SK-N-SH (cell line): ENCODE measurements at regions not wholly inside any gene's neighbourhood (a gene's known extent, or its start where the extent isn't known, plus 50 kb on each side); places are given as distances from the start of the nearest gene placed in this dataset.

ENCODE experiments used
- CTCF ChIA-PET: fragments of 300-600, 350-600 bp; formaldehyde crosslinking; extraction: SDS; loops from one replicate; lab custom pipeline; 2021; lab: Yijun Ruan, JAX
- POLR2A ChIA-PET: fragments of 350-600 bp; sonication (Branson Sonifier 250); formaldehyde crosslinking; extraction: SDS; loops from one replicate; lab custom pipeline; 2020; ENCODE audit warnings: antibody characterized with exemption, inconsistent platforms; lab: Yijun Ruan, JAX
- DNase-seq: peaks from one replicate; pipeline ENCODE4 v3.0.0; 2012
- H2AFZ ChIP-seq: fragments of 200-600 bp; sonication (generic); 2 replicates; pipeline ENCODE4 v1.8.1; 2016; ENCODE audit warnings: antibody characterized with exemption, mild to moderate bottlenecking, low read depth
- H3F3A ChIP-seq: fragments of 200-600 bp; sonication (generic); replicated peaks from 2 replicates; pipeline ENCODE3; 2016; ENCODE audit warnings: antibody characterized with exemption, mild to moderate bottlenecking; ENCODE audit not compliant: insufficient read depth
- H3K27ac ChIP-seq, 2 experiments: fragments of 200-500 bp in 1 of 2; fragments of 200-600 bp in 1 of 2; sonication (Bioruptor generic) in 1 of 2; sonication (generic), shearing (Covaris generic) in 1 of 2; 2 replicates each; pipeline versions ENCODE4 v1.5.1 to v1.6.1; 2014 to 2016; ENCODE audit warnings: low read depth in 2 of 2, inconsistent platforms in 1 of 2, low read length in 1 of 2, mild to moderate bottlenecking in 1 of 2, mixed read lengths in 1 of 2
- H3K27me3 ChIP-seq: fragments of 200-600 bp; sonication (generic), shearing (Covaris generic); 2 replicates; pipeline ENCODE4 v1.6.1; 2016; ENCODE audit warnings: mixed run types; ENCODE audit not compliant: insufficient read depth
- H3K36me3 ChIP-seq, 2 experiments: fragments of 200-500 bp in 1 of 2; fragments of 200-600 bp in 1 of 2; sonication (Bioruptor generic) in 1 of 2; sonication (generic) in 1 of 2; replicated peaks in 1 of 2; 2 replicates each; pipeline versions ENCODE3 to v1.5.1; 2014 to 2016; ENCODE audit warnings: low read length in 1 of 2, mild to moderate bottlenecking in 1 of 2; ENCODE audit not compliant: insufficient read depth in 2 of 2, control insufficient read depth in 1 of 2
- H3K4me1 ChIP-seq, 2 experiments: fragments of 200-500 bp in 1 of 2; fragments of 200-600 bp in 1 of 2; sonication (Bioruptor generic) in 1 of 2; sonication (generic), shearing (Covaris generic) in 1 of 2; 2 replicates each; pipeline versions ENCODE4 v1.5.1 to v1.6.1; 2014 to 2016; ENCODE audit warnings: low read depth in 1 of 2, low read length in 1 of 2, mixed run types in 1 of 2; ENCODE audit not compliant: insufficient read depth in 2 of 2, control insufficient read depth in 1 of 2
- H3K4me2 ChIP-seq: fragments of 200-600 bp; sonication (generic), shearing (Covaris generic); 2 replicates; pipeline ENCODE4 v1.6.1; 2017; ENCODE audit warnings: mixed run types
- H3K4me3 ChIP-seq, 2 experiments: fragments of 200-500 bp in 1 of 2; fragments of 200-600 bp in 1 of 2; sonication (Bioruptor generic) in 1 of 2; sonication (generic), shearing (Covaris generic) in 1 of 2; 2 replicates each; pipeline versions ENCODE4 v1.5.1 to v1.8.1; 2014 to 2016; ENCODE audit warnings: low read depth in 2 of 2, inconsistent platforms in 1 of 2, low read length in 1 of 2, mild to moderate bottlenecking in 1 of 2, mixed read lengths in 1 of 2, moderate library complexity in 1 of 2
- H3K79me2 ChIP-seq: fragments of 200-600 bp; sonication (generic); 2 replicates; pipeline ENCODE4 v1.8.1; 2017; ENCODE audit warnings: mild to moderate bottlenecking; ENCODE audit not compliant: insufficient read depth
- H3K9ac ChIP-seq: fragments of 200-600 bp; sonication (generic); 2 replicates; pipeline ENCODE4 v1.6.1; 2017; ENCODE audit warnings: mixed run types
- H3K9me2 ChIP-seq: fragments of 200-600 bp; sonication (generic); 2 replicates; pipeline ENCODE4 v1.6.1; 2017; ENCODE audit warnings: mixed run types
- H3K9me3 ChIP-seq: fragments of 200-600 bp; sonication (generic); 2 replicates; pipeline ENCODE4 v1.6.1; 2017; ENCODE audit warnings: mixed run types, mild to moderate bottlenecking, moderate library complexity
- H4K20me1 ChIP-seq: fragments of 200-600 bp; sonication (generic); 2 replicates; pipeline ENCODE4 v1.6.1; 2017; ENCODE audit warnings: mild to moderate bottlenecking, mixed run types; ENCODE audit not compliant: insufficient read depth
- CTCF ChIP-seq: fragments of 200-600 bp; sonication (generic); IDR thresholded peaks from 2 replicates; pipeline ENCODE4 v1.6.1; 2017; ENCODE audit warnings: antibody characterized with exemption, mild to moderate bottlenecking, moderate library complexity
- FOSL2 ChIP-seq: IDR thresholded peaks from 2 replicates; pipeline ENCODE4 v1.4.0; 2012; ENCODE audit warnings: low read depth, mild to moderate bottlenecking, moderate library complexity, borderline replicate concordance
- GABPA ChIP-seq: IDR thresholded peaks from 2 replicates; pipeline ENCODE4 v1.4.0; 2012; ENCODE audit warnings: low read depth, mild to moderate bottlenecking
- GATA2 ChIP-seq: sonication (generic); formaldehyde crosslinking; IDR thresholded peaks from 2 replicates; pipeline ENCODE4 v1.5.0; 2020; ENCODE audit warnings: mild to moderate bottlenecking, missing genetic modification reagents
- IRF3 ChIP-seq: fragments of 150-350 bp; IDR thresholded peaks from 2 replicates; pipeline ENCODE4 v1.6.1; 2016; ENCODE audit warnings: mild to moderate bottlenecking, low read depth, low read length
- MAX ChIP-seq: IDR thresholded peaks from 2 replicates; pipeline ENCODE4 v1.4.0; 2012; ENCODE audit warnings: low read depth
- MEF2A ChIP-seq: IDR thresholded peaks from 2 replicates; pipeline ENCODE4 v1.4.0; 2012; ENCODE audit warnings: low read depth, borderline replicate concordance
- NRF1 ChIP-seq: IDR thresholded peaks from 2 replicates; pipeline ENCODE4 v1.6.1; 2012; ENCODE audit warnings: low read depth, mild to moderate bottlenecking, low read length
- RCOR1 ChIP-seq: fragments of 150-350 bp; IDR thresholded peaks from 2 replicates; pipeline ENCODE4 v1.6.1; 2017; ENCODE audit warnings: antibody characterized with exemption, low read length
- REST ChIP-seq: IDR thresholded peaks from 2 replicates; pipeline ENCODE4 v1.6.1; 2012; ENCODE audit warnings: mild to moderate bottlenecking, low read depth, low read length, moderate library complexity
- RXRA ChIP-seq: IDR thresholded peaks from 2 replicates; pipeline ENCODE4 v1.4.0; 2012; ENCODE audit warnings: low read depth, mild to moderate bottlenecking, borderline replicate concordance
- TAF1 ChIP-seq: IDR thresholded peaks from 2 replicates; pipeline ENCODE4 v1.6.1; 2012; ENCODE audit warnings: low read depth, mild to moderate bottlenecking, low read length, moderate library complexity, borderline replicate concordance
- TCF12 ChIP-seq: IDR thresholded peaks from 2 replicates; pipeline ENCODE4 v1.4.0; 2012
- USF2 ChIP-seq: fragments of 150-350 bp; IDR thresholded peaks from 2 replicates; pipeline ENCODE4 v1.6.1; 2017; ENCODE audit warnings: antibody characterized with exemption, low read length, low read depth, borderline replicate concordance
- YY1 ChIP-seq: IDR thresholded peaks from 2 replicates; pipeline ENCODE4 v1.4.0; 2012; ENCODE audit warnings: low read depth, mild to moderate bottlenecking
- WGBS: methylation state at CpG from one replicate; pipeline ENCODE4 v1.1.6; 2017; ENCODE audit warnings: low lambda C conversion rate; 5-methylcytosine and 5-hydroxymethylcytosine counted together

GRCh38 chr4:23959396-23960148 is 69.7 kb upstream of the PPARGC1A start:
- no peak overlapping the region for H2AFZ ChIP-seq
- H3K36me3 ChIP-seq: no peaks in the 10 kb centered on the region
- H3F3A ChIP-seq: no peaks in the 10 kb centered on the region
- no peaks in the 10 kb centered on the region for H3K4me1 ChIP-seq
- H3K9me2 ChIP-seq: no peaks in the 10 kb centered on the region
- POLR2A ChIA-PET: no interaction called here
- no peak overlapping the region for H3K9ac ChIP-seq
- no peak for DNase-seq
- no peaks in the 10 kb centered on the region for H3K9me3 ChIP-seq
- no peaks in the 10 kb centered on the region for H3K27me3 ChIP-seq
- no peaks in the 10 kb centered on the region for H4K20me1 ChIP-seq
- TF ChIP-seq MEF2A (no peak), RXRA (no peak), IRF3 (no peak), REST (no peak), GATA2 (CRISPR knock-in tag) (no peak), TAF1 (no peak), GABPA (no peak)
- no peak overlapping the region for H3K4me2 ChIP-seq
- CTCF ChIA-PET: no interaction called here
- H3K4me3 ChIP-seq: no peak overlapping the region
- H3K27ac ChIP-seq: no peak overlapping the region
- WGBS: 47% methylated on average over 5 of the region's 5 CpGs
- H3K79me2 ChIP-seq: no peaks in the 10 kb centered on the region

GRCh38 chr4:23958749-23959148 is 68.9 kb upstream of the PPARGC1A start:
- Histone ChIP-seq H3K4me1 (no peaks in the 10 kb centered on the region), H3K36me3 (no peaks in the 10 kb centered on the region), H3K27me3 (no peaks in the 10 kb centered on the region), H3F3A (no peaks in the 10 kb centered on the region), H4K20me1 (no peaks in the 10 kb centered on the region), H3K79me2 (no peaks in the 10 kb centered on the region), H2AFZ (no peak overlapping the region), H3K4me2 (no peak overlapping the region), H3K4me3 (no peak overlapping the region), H3K9ac (no peak overlapping the region), H3K9me3 (no peaks in the 10 kb centered on the region), H3K9me2 (no peaks in the 10 kb centered on the region), H3K27ac (no peak overlapping the region)
- CTCF ChIA-PET: no interaction called here
- WGBS: 43% methylated on average over 2 of the region's 2 CpGs
- POLR2A ChIA-PET: no interaction called here
- no peak for TF ChIP-seq NRF1
- TF ChIP-seq USF2: no peak
- TF ChIP-seq MAX: no peak
- TF ChIP-seq FOSL2: no peak
- no peak for TF ChIP-seq TCF12
- TF ChIP-seq YY1: no peak
- no peak for TF ChIP-seq CTCF
- no peak for TF ChIP-seq RCOR1
- no peak for DNase-seq
